NB4 (cell line): ENCODE measurements at regions not wholly inside any gene's neighbourhood (a gene's known extent, or its start where the extent isn't known, plus 50 kb on each side); places are given as distances from the start of the nearest gene placed in this dataset.

Source experiments
- MYC ChIP-seq: IDR thresholded peaks from 2 replicates; pipeline ENCODE4 v1.6.1; 2011; ENCODE audit warnings: low read depth, low read length
- POLR2A ChIP-seq: IDR thresholded peaks from 2 replicates; pipeline ENCODE4 v1.6.1; 2011; ENCODE audit warnings: mild to moderate bottlenecking; ENCODE audit not compliant: insufficient read length; ENCODE audit errors: extremely low read depth
- TF ChIP-seq, protein P1 (sequence below): IDR thresholded peaks from one replicate; pipeline ENCODE4 v1.5.1; 2012; ENCODE audit warnings: low read depth, low read length
- TF ChIP-seq, protein P2 (sequence below): IDR thresholded peaks from 2 replicates; pipeline ENCODE4 v1.6.1; 2011; ENCODE audit warnings: low read depth, low read length

DNA sequence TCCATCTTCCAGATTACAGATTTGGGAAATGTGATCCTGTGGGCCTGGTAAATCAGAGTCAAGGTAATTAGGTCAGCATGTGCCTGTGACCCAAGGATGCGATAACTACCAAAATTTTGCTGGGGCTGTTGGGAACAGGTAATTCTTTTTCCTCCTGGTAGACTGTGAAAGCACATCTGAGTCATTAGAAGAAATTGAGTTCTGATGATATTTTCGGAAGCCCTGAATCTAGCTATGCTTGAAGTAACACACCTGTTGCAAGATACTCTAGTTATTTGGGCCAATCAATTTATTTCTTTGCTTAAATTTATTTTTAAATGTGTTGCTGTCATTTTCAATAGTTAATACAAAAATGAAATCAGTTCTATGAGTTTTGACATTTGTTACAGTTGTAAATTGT lies 903.6 kb downstream of the RPA4 start:
- TF ChIP-seq, protein P1, sequence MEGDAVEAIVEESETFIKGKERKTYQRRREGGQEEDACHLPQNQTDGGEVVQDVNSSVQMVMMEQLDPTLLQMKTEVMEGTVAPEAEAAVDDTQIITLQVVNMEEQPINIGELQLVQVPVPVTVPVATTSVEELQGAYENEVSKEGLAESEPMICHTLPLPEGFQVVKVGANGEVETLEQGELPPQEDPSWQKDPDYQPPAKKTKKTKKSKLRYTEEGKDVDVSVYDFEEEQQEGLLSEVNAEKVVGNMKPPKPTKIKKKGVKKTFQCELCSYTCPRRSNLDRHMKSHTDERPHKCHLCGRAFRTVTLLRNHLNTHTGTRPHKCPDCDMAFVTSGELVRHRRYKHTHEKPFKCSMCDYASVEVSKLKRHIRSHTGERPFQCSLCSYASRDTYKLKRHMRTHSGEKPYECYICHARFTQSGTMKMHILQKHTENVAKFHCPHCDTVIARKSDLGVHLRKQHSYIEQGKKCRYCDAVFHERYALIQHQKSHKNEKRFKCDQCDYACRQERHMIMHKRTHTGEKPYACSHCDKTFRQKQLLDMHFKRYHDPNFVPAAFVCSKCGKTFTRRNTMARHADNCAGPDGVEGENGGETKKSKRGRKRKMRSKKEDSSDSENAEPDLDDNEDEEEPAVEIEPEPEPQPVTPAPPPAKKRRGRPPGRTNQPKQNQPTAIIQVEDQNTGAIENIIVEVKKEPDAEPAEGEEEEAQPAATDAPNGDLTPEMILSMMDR = no peak
- no peak for TF ChIP-seq MYC
- no peak for TF ChIP-seq POLR2A
- TF ChIP-seq, protein P2, sequence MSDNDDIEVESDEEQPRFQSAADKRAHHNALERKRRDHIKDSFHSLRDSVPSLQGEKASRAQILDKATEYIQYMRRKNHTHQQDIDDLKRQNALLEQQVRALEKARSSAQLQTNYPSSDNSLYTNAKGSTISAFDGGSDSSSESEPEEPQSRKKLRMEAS = no peak
